ENCODE measurements at regions not wholly inside any gene's neighbourhood (a gene's known extent, or its start where the extent isn't known, plus 50 kb on each side); places are given as distances from the start of the nearest gene placed in this dataset.
"Not testable (repeated sequence)": the region's sequence is repeated elsewhere in the genome, so short reads cannot be mapped to it uniquely, and the experiment has no call there.

- peaks cover 12% of the 10 kb centered on the region for H3K4me1 Mint-ChIP-seq (ENCODE audit: low read depth)
- no peak overlapping the region for H3K4me3 Mint-ChIP-seq
- H3K9me3 Mint-ChIP-seq = no peaks in the 10 kb centered on the region
- no peak for DNase-seq
- H3K36me3 Mint-ChIP-seq (ENCODE audit: insufficient read depth) = no peaks in the 10 kb centered on the region
- ATAC-seq = no peak
- peaks cover 8% of the 10 kb centered on the region for H3K27me3 Mint-ChIP-seq (ENCODE audit: low read depth)
These were observed 97.9 kb upstream of the SYT13 start for GRCh38 chr11:45384016-45384415.

- DNase-seq = no peak
- Mint-ChIP-seq H3K4me3 (no peak overlapping the region), H3K36me3 (ENCODE audit: insufficient read depth) (no peaks in the 10 kb centered on the region), H3K4me1 (ENCODE audit: low read depth) (peaks cover 12% of the 10 kb centered on the region), H3K9me3 (no peaks in the 10 kb centered on the region), H3K27me3 (ENCODE audit: low read depth) (peaks cover 8% of the 10 kb centered on the region)
- ATAC-seq = no peak
These were observed 97.1 kb upstream of the SYT13 start for GRCh38 chr11:45383224-45383623.

- H3K9me3 Mint-ChIP-seq = no peaks in the 10 kb centered on the region
- H3K4me1 Mint-ChIP-seq (ENCODE audit: low read depth) = peaks cover 12% of the 10 kb centered on the region
- H3K36me3 Mint-ChIP-seq (ENCODE audit: insufficient read depth) = no peaks in the 10 kb centered on the region
- ATAC-seq (no peak), DNase-seq (no peak)
- H3K4me3 Mint-ChIP-seq = no peak overlapping the region
- H3K27me3 Mint-ChIP-seq (ENCODE audit: low read depth) = peaks cover 8% of the 10 kb centered on the region
These were observed 96.2 kb upstream of the SYT13 start for GRCh38 chr11:45382133-45382878.

DNA sequence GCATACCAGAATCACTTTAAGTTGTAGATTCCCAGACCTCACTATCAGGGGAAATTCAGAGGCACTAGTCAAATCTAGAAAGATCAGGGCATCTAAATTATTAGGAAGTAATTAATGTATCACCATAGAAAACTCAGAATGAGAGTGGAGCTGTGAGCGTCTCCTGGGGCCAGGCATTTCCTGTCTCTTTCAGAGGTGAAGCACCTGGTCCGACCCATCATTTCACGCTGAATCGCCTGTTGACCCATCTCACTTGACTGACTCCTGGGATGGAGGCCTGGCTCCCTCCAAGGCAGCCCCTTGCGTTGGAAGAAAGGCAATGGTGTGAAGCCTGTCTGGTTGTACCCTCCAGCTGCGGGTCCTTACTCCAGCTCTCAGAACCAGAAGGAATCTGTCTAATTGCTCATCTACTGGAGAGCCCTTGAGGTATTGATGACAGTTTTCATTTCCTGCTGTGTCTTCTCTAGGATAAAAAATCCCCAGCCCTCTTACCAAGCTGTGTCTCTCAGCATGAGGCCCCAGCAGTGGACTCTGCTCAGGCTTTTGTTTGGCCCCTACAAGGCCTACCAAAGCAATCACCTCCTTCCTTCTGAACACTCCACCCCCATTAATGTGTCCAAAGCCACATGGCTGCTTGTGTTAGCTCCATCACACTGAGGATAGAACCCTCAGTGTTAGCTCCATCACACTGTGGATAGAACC, 93.2 kb upstream of the SYT13 start:
- Mint-ChIP-seq H3K27me3 (ENCODE audit: low read depth) (peaks cover 8% of the 10 kb centered on the region), H3K9me3 (no peaks in the 10 kb centered on the region), H3K4me3 (no peak overlapping the region), H3K36me3 (ENCODE audit: insufficient read depth) (no peaks in the 10 kb centered on the region), H3K4me1 (ENCODE audit: low read depth) (peaks cover 22% of the 10 kb centered on the region)
- ATAC-seq (no peak), DNase-seq (no peak)

DNA sequence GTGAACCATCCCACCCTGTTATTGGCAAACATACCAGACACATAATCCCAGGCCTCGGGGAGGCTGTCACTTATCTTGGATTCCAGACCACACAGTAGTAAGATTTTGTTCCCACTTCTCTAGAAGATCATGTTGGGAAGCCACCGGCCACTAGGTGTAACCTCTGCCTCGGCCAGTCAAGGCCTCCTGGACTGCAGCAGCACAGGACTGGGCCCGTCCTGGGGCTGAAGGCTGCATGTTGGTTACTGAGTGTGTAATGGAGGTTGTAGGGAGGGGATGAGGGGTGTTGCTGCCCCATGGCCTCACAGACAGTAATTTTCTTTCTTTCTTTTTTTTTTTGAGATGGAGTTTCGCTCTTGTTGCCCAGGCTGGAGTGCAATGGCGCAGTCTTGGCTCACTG, 92.4 kb upstream of the SYT13 start:
- Mint-ChIP-seq H3K36me3 (ENCODE audit: insufficient read depth) (no peaks in the 10 kb centered on the region), H3K27me3 (ENCODE audit: low read depth) (peaks cover 6% of the 10 kb centered on the region), H3K4me3 (no peak overlapping the region), H3K4me1 (ENCODE audit: low read depth) (peaks cover 25% of the 10 kb centered on the region), H3K9me3 (no peaks in the 10 kb centered on the region)
- DNase-seq = no peak
- ATAC-seq = no peak

DNA sequence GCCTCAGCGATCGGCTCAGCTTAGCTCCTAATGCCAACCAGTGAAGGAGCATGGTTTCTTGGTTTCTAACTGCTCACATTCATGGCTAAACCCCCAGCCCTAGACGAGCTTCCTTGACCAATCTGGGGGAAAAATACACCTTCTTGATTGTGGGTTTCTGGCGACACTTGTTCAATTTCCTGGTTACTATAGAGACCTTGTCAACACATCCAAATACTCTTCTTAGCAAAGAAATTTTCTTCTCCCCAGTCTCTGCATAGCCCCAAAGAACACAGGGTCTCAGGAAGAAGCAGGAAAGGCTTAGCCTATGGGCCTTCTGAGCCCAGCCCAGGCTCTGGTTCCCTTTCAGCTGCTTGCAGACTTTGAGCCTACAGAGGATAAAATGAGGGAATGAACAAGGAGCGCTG, 88.5 kb upstream of the SYT13 start:
- Mint-ChIP-seq H3K27me3 (ENCODE audit: low read depth) (peaks cover 5% of the 10 kb centered on the region), H3K36me3 (ENCODE audit: insufficient read depth) (no peaks in the 10 kb centered on the region), H3K4me3 (no peak overlapping the region), H3K9me3 (no peaks in the 10 kb centered on the region), H3K4me1 (ENCODE audit: low read depth) (peaks cover 21% of the 10 kb centered on the region)
- no peak for DNase-seq
- no peak for ATAC-seq

DNA sequence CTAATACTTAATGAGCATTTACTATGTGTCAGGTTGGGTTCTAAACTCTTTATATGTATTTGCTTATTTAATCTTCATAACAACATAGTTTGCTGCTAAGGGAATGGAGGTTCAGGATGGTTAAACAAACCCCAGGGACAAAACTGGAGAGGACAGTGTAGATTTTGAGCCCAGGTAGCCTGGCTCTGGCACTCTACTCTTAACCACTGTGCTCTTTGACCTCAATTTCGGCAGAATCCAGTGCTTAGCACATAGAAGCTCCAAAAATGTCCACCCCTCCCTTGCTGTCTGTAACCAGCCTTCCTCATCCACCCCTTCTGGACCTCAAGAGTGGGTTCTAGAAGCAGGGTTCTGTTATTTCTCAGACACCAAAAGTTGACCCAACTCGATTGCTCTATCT, 88.0 kb upstream of the SYT13 start:
- Mint-ChIP-seq H3K36me3 (ENCODE audit: insufficient read depth) (no peaks in the 10 kb centered on the region), H3K9me3 (no peaks in the 10 kb centered on the region), H3K4me3 (no peak overlapping the region), H3K4me1 (ENCODE audit: low read depth) (peaks cover 21% of the 10 kb centered on the region), H3K27me3 (ENCODE audit: low read depth) (peaks cover 6% of the 10 kb centered on the region)
- DNase-seq = no peak
- ATAC-seq = no peak

- H3K27me3 Mint-ChIP-seq (ENCODE audit: low read depth) = peaks cover 10% of the 10 kb centered on the region
- no peaks in the 10 kb centered on the region for H3K36me3 Mint-ChIP-seq (ENCODE audit: insufficient read depth)
- no peak for ATAC-seq
- peaks cover 21% of the 10 kb centered on the region for H3K4me1 Mint-ChIP-seq (ENCODE audit: low read depth)
- H3K9me3 Mint-ChIP-seq = no peaks in the 10 kb centered on the region
- H3K4me3 Mint-ChIP-seq = no peak overlapping the region
- DNase-seq = no peak
These were observed 87.4 kb upstream of the SYT13 start for GRCh38 chr11:45373506-45374035.

- ATAC-seq; H3K4me3 Mint-ChIP-seq; DNase-seq; H3K36me3 Mint-ChIP-seq (ENCODE audit: insufficient read depth); H3K9me3 Mint-ChIP-seq: not testable (repeated sequence)
- Mint-ChIP-seq H3K27me3 (ENCODE audit: low read depth) (peaks cover 21% of the 10 kb centered on the region), H3K4me1 (ENCODE audit: low read depth) (peaks cover 21% of the 10 kb centered on the region)
These were observed 86.3 kb upstream of the SYT13 start for GRCh38 chr11:45372414-45372813.

- Mint-ChIP-seq H3K27me3 (ENCODE audit: low read depth) (peaks cover 21% of the 10 kb centered on the region), H3K4me1 (ENCODE audit: low read depth) (peaks cover 21% of the 10 kb centered on the region), H3K4me3 (no peak overlapping the region), H3K9me3 (no peaks in the 10 kb centered on the region), H3K36me3 (ENCODE audit: insufficient read depth) (no peaks in the 10 kb centered on the region)
- ATAC-seq (peak; percentile 56 to 82), DNase-seq (peak; percentile 55)
These were observed 85.3 kb upstream of the SYT13 start for GRCh38 chr11:45371251-45372115.

DNA sequence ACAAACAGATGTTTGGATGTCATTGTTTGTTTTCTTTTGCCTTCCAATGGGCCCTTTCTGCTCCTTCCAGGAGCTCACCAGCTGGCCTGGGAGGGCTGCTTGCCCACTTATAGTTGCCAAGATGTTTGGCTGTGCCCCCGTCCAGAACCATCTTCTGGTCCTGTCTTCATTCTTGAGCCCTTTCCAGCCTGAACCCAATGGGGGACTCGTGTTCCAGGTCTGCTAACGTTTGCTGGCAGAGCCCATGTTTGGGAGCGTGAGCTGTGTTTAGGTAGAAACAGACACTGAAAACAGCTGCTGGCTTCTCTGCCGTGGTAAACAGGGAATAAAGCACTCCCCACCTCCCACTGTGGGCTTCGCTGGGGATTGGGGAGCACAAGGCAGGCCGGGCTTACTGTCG, 83.2 kb upstream of the SYT13 start:
- DNase-seq (no peak), ATAC-seq (no peak)
- peaks cover 10% of the 10 kb centered on the region for H3K4me1 Mint-ChIP-seq (ENCODE audit: low read depth)
- no peaks in the 10 kb centered on the region for H3K9me3 Mint-ChIP-seq
- peaks cover 29% of the 10 kb centered on the region for H3K27me3 Mint-ChIP-seq (ENCODE audit: low read depth)
- H3K36me3 Mint-ChIP-seq (ENCODE audit: insufficient read depth) = no peaks in the 10 kb centered on the region
- no peak overlapping the region for H3K4me3 Mint-ChIP-seq

DNA sequence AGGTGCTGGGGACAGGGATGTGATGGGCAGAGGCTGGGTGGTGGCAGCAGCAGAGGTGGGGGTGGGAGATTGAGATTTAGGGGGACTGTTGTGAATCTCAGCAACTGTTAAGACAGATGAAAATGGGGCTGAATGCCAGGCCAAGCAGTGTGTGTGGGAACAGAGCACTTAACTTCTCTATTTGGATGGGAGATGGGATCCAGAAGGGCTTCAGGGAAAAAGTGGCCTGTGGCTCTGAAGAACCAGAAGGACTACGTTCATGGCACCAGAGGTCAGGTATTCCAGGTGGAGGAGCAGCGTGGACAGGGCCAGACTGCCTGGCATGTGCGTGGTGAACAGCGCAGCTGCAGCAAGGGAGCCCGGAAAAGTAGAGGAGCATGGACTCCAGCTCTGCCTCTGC, 82.6 kb upstream of the SYT13 start:
- H3K9me3 Mint-ChIP-seq = no peaks in the 10 kb centered on the region
- no peaks in the 10 kb centered on the region for H3K36me3 Mint-ChIP-seq (ENCODE audit: insufficient read depth)
- ATAC-seq (no peak), DNase-seq (no peak)
- peaks cover 32% of the 10 kb centered on the region for H3K27me3 Mint-ChIP-seq (ENCODE audit: low read depth)
- peaks cover 5% of the 10 kb centered on the region for H3K4me1 Mint-ChIP-seq (ENCODE audit: low read depth)
- H3K4me3 Mint-ChIP-seq = no peak overlapping the region

GRCh38 chr11:45366619-45367190, 80.6 kb upstream of the SYT13 start:
- Mint-ChIP-seq H3K9me3 (no peaks in the 10 kb centered on the region), H3K4me1 (ENCODE audit: low read depth) (peaks cover 4% of the 10 kb centered on the region), H3K36me3 (ENCODE audit: insufficient read depth) (no peaks in the 10 kb centered on the region), H3K27me3 (ENCODE audit: low read depth) (peaks cover 37% of the 10 kb centered on the region), H3K4me3 (no peak overlapping the region)
- DNase-seq (no peak), ATAC-seq (no peak)

DNA sequence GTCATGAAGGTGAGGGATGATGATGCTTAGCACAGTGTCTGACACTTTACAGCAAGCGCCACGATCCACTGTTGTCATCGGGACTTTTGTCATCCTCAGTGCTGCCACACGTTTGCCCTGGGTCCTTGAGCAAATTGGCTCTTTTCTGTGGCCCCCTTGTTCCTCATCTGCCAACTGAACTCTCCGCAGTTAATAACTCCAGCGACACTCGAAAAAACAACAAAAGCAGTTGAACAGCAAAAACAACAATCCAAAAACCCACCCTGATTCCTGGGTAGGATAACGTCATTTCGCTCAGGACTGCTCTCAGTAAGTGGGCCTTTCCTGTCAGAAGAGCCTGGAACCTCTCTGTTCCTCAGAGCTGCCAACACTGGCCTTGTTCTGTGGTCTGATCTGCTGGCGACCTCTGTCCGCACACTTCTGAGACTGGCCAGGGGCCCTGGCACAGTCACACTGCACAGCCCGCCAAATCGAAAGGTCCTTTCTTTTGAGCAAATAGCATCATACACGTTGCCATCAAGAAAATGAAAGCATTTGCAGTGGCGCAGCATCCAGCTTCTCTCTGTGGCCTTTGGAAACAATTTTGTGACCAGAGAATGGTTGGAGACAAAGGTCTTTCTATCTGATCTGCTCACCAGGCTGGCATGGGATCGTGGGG, 79.9 kb upstream of the SYT13 start:
- Mint-ChIP-seq H3K4me3 (no peak overlapping the region), H3K36me3 (ENCODE audit: insufficient read depth) (no peaks in the 10 kb centered on the region), H3K4me1 (ENCODE audit: low read depth) (peaks cover 2% of the 10 kb centered on the region), H3K9me3 (no peaks in the 10 kb centered on the region), H3K27me3 (ENCODE audit: low read depth) (peaks cover 35% of the 10 kb centered on the region)
- ATAC-seq (no peak), DNase-seq (no peak)

Data from activated T-cell treated with anti-CD3 and anti-CD28 coated beads, Interleukin-2, amount 50 U/mL, for 4 hours (primary cell).